HG03575 (cell line): ENCODE measurements at regions not wholly inside any gene's neighbourhood (a gene's known extent, or its start where the extent isn't known, plus 50 kb on each side); places are given as distances from the start of the nearest gene placed in this dataset.

ENCODE experiments used
- ATAC-seq: cut with Tn5 transposase; IDR thresholded peaks from one replicate; pipeline ENCODE4 v1.9.1; 2021; ENCODE audit not compliant: unreplicated experiment, insufficient number of reproducible peaks, low FRiP score; ENCODE audit errors: extremely low read depth

DNA sequence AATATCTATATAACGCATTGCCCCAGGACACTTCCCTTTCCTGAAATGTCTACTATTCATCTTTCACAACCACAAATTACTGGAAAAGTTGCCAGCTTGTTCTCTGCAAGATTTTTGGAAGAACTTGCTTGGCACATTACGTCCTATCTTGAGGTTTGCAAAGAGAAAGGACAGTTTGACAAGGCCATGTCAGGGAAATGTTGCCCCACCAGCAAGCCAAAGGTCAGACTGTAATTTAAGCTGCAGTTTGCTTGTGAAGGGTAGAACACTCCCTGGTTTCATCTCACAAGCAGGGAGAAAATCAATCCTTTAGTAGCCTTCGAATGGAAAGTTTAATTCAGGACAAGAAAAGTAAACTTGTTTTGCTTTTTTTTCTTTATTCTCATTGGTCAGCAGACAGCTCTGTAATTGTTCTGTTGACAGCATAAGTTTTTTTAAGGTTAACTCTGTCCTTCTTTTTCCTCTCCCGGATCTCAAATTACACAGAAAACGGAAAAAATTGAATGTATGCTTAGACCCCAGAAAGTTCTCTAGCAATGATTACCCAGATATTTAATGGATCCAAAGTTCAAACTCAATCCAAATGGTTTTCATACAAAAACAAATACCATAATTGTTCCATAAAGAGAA lies 541.8 kb upstream of the NRSN1 start:
- no peak for ATAC-seq

GRCh38 chr6:23587582-23587981 lies 538.4 kb upstream of the NRSN1 start:
- no peak for ATAC-seq

- ATAC-seq, result no peak
Measured at GRCh38 chr6:23589811-23590210, 536.2 kb upstream of the NRSN1 start.

- no peak for ATAC-seq
Measured at GRCh38 chr6:23590498-23591126, 535.4 kb upstream of the NRSN1 start.

DNA sequence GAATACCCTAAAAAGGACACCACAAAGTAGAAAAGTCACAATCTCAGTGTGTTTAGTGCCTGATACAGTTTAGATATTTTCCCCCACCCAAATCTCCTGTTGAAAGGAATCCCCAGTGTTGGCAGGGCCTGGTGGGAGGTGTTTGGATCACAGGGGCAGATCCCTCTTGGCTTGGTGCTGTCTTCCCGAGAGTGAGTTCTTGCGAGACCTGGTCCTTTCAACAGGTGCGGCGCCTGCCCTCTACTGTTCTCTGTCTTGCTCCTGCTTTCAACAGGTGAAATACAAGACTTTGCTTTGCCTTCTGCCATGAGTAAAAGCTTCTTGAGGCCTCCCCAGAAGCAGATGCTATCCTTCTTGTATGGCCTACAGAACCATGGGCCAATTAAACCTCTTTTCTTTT lies 534.3 kb upstream of the NRSN1 start:
- ATAC-seq, result no peak

DNA sequence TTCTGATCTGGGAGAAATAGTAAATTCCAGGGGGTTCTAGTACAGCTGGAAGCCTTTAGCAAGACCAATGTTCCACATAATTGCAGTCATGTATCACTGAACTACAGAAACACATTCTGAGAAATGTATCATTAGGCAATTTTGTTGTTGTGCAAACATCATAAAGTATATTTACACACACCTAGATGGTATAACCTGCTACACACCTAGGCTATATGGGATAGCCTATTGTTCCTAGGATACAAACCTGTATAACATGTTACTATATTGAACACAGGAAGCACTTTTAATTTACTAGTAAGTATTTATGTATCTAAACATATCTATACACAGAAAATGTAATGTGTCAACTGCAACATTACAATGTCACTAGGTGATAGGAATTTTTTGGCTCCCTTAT lies 525.9 kb upstream of the NRSN1 start:
- ATAC-seq, result no peak

DNA sequence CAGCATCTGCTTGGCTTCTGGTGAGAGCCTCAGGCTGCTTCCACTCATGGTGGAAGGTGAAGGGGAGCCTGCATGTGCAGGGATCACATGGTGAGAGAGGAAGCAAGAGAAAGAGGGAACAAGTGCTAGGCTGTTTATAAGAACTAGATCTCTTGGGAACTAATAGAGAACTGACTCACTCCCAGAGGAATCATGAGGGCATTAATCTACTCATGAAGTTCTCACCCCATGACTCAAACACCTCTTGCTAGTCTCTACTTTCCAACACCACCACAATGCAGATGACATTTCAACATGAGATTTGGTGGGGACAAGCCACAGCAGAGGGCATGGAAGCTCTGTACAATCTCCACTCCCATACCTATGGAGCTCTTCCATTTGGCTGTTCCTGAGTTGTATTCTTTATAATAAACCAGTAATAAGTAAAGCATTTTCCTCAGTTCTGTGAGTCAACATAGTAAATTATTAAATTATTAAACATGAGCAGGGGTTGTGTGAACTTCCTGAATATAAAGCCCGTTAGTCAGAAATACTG lies 524.1 kb upstream of the NRSN1 start:
- ATAC-seq, result no peak

- ATAC-seq, result no peak
Measured at GRCh38 chr6:23608931-23609435, 517.0 kb upstream of the NRSN1 start.

DNA sequence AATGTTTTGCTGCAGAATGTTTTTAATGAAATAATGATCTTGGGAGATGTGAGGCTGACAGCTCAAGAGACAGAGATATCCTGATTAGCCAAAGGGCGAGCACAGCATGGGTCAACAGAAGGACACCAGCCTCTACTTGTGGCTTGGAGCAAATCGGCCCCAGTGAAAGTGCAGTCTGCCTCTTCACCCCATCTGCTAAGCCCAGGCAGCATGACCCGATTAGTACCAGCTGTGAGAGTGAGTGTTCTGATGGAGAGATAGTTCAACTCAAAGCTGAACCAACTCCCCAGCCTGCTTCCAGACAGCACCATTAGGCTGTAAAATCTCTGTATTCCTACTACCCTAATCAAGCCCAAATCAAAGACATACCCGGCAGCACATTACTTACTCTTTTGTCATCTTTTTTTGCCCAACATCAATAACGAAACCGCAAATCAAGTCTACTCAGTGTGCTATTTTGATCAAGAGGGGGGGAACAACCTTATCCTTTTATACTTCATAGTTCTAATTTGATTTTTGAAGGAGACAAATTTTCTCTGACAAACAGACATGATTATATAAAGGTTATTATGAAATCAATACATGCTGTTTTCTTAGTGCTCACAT lies 514.1 kb upstream of the NRSN1 start:
- no peak for ATAC-seq

- no peak for ATAC-seq
Measured at GRCh38 chr6:23618366-23618765, 507.6 kb upstream of the NRSN1 start.

DNA sequence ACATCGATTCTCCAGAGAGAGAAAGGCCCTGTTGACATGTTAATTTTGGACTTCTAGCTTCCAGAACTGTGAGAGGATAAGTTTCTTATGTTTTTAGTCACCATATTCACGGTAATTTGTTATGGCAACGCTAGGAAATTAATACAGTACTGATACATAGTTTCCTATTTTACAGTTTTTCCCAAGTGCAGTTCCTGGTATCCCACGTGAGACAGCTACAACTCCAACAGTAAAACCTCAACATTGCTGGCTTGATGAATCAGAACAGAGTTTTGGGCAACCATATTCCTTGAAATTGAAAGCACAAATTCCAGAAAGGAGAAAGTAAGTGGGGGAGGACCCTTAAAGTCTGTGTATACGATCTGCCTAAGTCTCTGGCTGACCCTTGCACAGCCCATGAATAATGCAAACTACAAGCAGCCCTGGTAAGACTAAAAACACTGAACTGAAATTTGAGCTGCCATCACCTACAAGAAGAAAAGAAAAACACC lies 505.1 kb upstream of the NRSN1 start:
- ATAC-seq, result no peak

GRCh38 chr6:23630726-23631635 lies 495.0 kb upstream of the NRSN1 start:
- ATAC-seq, result no peak

DNA sequence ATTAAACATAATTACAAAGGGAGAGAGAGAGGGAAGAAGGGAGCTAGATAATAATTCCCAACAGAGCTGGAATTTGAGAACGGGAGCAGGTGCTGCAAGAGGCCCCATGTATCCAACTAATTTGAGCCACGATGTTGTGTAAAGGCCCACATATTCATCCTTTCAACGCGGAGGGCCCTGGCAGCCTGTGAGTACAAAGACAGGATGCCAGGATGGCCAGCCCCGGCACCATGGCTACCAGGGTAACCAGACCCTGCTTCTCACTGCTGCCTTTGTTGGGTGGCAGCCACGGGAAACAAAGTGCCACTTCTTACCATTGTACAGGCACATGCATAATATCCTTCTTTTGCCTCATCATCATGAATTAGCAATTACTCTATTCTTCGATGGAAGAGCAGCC lies 492.0 kb upstream of the NRSN1 start:
- no peak for ATAC-seq

DNA sequence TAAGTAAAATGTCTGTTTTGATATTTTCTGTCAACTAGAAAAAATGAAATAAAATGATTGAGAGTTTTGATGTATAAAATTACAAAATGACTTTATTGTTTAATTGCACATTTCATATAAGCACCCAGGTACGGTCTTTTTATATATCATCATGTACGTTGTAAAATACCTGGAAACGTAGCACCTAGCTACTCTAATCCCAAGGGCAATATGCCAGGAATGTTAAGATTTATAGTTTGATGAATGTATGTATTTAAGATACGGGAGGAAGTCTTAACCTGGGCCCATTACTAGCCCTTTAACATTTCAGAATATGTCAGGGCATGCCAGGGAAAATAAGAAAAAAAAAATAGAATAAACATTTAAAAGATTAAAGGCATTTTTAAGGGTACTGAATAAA lies 490.9 kb upstream of the NRSN1 start:
- ATAC-seq, result no peak

DNA sequence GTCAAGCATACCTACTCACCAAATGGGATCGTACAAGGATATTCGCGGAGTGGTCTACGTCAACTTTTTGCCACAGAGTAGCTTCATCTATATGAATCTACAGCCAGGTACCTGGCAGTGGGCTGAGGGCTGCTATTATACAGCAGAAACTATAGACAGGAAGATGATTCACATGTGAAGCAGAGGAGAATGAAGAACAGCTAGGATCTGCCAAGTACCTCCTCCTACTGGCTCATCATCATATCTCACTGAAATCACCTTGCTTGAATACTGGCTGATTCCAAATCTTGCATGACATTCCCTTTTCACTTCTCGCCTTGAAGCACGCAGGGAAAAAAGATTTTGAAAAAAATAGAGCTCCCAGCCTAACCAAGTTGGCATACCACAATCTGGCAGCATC lies 488.7 kb upstream of the NRSN1 start:
- ATAC-seq, result no peak

GRCh38 chr6:23642849-23643248 lies 483.2 kb upstream of the NRSN1 start:
- no peak for ATAC-seq

- ATAC-seq, result no peak
Measured at GRCh38 chr6:23647045-23647444, 479.0 kb upstream of the NRSN1 start.

- ATAC-seq, result no peak
Measured at GRCh38 chr6:23650676-23651075, 475.3 kb upstream of the NRSN1 start.

DNA sequence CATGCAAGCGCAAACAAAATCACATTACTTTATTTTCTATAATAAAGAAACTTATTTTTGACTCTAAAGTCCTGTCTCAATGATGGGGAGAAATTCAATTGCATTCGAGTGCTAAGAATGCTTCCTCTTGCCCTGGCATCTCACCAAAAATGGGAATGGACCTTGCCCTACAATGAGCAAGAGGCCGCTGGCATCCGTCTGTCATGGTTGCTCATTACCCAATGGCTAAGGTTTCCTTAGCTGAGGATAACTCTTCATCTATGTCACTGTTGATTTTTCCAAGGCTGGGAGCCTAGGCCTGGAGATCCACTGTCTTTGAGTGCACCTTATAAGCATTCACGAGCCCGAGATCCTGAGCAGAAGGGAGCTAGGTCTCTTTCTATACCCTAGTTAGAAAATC lies 471.3 kb upstream of the NRSN1 start:
- ATAC-seq, result no peak
